GM21390 (cell line): ENCODE measurements at regions not wholly inside any gene's neighbourhood (a gene's known extent, or its start where the extent isn't known, plus 50 kb on each side); places are given as distances from the start of the nearest gene placed in this dataset.

Experiments
- ATAC-seq: cut with Tn5 transposase; IDR thresholded peaks from one replicate; pipeline ENCODE4 v1.9.1; 2021; ENCODE audit not compliant: unreplicated experiment

DNA sequence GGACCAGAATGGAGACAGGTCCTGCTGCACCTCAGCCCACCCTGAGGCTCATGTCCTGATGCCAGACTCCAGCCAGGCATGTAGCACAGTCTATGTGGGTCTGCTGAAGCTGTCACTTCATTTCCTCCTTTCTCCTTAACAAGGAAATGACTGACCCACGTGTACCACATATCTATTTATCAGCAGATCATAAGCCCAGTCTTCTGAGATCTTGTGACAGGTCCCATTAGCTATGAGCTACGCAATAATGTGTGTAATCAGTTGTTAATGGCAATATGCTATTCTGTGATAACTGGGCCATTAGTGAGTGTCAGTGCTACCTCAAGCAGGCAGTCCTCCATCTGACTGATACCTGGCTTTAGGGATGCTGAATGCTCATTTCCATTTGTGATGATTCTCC, 615.3 kb downstream of the BCL11A start:
- no peak for ATAC-seq

DNA sequence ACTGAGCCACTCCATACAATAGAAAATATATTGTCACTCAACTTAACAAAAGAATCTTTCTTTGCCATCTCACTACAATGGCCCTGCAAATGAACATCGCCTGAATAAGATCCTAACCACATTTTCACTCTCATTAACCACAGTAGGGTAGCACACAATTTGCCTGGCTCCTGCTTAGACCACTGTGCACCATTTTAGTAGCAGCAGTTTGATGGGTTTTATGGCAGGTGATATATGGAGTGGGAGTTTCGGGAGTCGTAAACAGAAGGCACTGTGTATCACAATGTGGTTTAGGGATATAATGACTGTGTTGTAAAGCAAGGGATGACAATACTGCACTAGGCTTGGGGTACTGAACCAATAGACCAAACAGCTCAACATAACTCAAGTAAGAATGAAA, 617.4 kb downstream of the BCL11A start:
- no peak for ATAC-seq

DNA sequence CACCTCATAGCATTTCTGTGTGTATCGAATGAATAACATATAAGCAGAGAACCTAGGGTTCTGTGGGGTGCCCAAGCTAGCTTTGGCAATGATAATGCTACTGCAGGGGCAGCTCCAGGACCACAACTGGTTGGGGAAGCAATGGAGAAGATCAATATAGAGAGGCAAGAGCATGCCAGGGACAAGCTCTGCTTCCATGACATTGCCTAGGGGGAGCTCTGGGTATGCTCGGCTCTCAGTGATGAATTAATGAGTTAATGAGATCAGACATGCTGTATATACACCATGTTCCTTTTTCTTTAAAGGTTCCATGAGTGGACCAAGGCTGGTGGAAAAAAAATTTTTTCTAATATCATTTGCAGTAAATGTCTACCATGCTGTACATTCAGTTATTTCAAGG, 618.4 kb downstream of the BCL11A start:
- no peak for ATAC-seq

DNA sequence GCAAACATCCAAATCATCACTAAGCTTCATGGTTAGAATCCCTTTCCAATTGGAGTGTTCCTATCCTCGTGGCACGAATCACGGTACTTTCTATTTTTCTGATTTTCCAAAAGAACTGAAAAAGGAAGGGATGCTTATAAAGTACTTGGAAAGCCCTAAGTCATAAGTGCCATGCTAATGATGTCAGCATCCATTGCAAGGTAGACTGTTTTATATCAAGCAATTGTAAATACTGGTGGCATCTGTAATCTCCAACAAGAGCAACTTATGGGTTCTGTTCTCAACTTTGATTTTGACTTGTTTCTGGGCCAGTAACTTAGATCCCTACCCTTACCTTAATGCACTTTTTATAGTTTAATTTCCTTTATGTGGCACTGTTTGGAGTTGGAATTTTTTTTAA, 619.5 kb downstream of the BCL11A start:
- no peak for ATAC-seq

DNA sequence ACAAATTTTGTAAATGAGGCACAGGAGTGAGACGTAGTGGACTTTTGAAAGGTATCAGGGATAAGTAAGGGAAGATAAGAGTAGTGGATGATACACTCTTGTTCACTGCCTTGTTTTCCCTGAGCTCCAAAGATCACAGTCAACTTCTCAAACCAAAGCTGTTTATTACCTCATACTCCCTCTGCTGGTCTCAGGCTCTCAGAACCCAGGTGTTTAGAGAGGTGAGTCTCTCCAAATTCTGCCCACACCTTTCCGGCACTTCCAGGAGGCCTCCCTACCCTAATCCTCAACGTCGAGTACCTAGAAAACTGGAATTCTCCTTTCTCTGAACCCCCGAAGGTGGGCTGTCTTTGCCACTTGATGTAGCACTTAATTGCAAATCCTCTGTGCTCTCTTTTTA, 621.1 kb downstream of the BCL11A start:
- ATAC-seq = no peak

DNA sequence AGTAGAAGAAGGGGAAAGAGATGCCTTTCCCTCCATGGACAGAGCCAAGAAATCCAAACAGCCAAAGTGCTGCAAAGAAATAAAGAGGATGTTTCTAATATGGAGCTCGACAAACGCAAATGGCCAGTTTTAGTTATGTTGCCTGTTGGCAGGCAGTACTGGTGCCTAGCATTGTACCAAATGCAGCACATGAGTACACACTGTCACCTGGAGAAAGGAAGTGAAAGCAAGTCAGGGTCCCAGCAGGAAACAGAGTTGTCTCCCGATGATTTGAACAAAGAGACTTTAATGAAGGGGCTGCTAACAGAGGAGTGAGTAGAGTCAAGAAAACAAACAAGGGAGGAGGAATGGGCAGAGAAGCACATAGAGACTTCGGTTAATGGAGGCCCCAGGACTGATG, 623.0 kb downstream of the BCL11A start:
- no peak for ATAC-seq

DNA sequence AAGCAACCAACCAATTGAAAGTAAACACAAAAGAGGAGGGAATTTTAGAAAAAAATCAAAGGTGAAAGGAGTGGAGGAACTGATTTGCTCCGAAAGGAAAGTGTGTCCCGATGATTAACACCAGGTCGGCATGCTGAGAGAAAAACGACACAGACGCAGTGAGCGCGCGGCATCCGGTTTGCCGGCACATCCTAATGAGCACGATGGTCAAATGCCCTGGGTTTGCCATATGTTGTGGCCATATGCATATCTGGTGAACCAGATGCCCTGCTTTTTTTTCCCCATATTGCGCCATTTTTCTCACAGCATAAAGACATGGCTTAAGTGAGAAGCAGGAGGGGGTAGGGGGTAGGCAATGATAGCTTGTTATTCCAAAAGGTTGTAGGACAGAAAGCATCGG, 626.7 kb downstream of the BCL11A start:
- ATAC-seq = no peak

DNA sequence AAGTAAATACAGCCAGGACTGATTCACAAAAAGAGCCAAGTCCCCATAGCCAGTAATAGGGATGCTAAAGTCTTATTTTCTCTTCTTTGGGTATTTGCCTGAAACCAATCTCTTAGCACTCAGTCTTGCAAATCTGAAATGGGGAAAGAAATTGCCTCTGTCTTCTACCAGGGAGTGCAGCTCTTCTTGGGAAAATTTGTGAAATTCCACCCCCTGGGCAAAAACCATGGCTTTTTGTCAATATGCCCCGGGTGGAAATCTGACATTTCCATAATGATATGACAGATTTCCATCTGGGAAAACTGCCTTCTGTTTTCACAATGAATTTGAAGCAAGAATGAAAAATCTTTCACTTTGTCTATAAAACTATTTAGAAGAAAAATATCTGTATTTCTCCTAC, 628.1 kb downstream of the BCL11A start:
- no peak for ATAC-seq

DNA sequence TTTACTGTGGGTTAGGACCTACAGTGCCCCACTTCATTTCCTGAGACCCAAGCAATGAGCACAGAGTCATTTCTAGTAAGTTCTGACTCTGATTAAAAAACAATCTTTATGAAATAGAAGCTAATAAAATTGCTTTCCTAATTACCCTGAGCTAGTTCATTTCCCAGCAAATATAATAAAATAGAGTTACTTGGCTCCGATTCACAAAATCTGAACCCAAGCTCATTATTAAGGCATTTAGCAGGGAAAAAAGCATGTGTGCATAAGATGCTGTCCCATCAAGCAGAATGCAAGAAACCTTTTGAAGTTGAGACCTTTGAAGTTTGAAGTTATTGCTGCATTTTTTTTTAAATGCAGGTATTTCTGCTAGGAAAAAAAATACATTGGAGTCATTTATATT, 629.1 kb downstream of the BCL11A start:
- ATAC-seq = no peak

DNA sequence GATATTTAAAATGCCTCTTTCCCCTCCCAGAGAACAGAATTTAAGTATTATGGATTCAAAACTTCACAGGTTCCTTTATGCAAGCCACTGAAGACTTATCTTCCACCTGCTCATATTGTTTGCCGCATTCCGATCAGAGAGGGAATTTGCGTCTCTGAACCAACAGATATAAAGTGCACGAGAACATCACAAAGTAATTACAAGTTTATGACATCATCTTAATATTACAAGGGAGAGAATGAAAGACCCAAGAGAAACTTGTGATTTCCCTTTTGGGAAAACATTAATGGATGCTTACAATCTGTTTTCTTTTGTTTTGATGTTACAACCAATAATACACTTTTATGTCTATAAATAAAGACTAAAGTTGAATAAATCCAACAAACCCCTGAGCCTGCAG, 631.0 kb downstream of the BCL11A start:
- ATAC-seq = no peak

DNA sequence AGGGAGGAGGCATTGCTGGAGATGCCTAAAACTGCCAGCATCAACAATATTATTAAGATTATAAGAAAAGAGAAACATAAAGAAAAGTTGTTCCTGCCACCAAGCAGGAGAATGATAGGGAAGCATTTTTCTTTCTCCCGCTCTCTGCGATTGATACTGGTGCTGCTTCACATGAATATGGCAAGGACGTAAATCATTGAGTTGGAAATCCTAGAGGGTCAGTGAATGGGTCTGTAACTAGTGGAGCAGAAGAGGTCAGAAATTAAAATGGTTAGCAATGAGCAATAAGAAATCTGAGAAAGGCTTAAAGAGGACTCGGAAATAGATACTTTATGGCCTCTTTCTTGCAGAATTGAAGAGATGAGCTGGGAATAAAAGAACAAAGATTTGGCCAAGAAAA, 631.7 kb downstream of the BCL11A start:
- ATAC-seq = no peak

DNA sequence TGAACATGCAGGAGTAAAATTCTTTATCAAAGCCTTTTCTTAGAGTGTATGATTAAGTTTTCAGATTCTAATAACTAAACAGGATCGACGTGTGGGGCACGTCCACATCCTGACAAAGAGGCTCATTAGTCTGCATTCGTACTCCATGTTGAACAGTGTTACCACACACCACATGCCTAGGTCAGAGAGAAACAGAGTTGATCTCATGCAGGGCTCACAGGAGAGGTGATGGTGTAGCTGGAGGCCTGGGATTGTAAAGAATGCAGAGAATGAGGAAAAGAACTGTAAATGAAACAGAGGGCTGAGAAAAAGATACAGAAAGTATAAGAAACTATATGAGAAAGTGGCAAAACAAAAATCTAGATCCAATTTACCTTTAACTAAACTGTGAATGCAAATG, 632.5 kb downstream of the BCL11A start:
- ATAC-seq = no peak

DNA sequence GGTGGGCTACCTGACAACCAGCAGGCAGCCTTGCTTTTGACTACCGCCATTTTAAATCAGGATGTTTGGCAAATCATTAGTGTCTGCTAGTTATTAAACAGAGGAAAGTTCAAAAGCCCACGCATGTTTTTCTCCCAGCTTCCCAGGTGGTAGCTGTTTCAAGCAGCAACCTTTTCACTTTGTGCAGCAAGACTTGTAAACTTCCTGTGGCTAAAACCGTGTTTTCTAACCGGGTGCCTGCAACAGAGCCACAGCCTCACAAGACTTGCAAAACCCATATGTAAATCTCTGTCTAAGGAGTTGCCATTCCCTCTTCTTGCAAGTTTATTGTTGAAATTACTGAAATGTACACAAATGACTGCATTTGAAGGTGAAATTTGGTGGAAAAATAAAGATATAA, 633.1 kb downstream of the BCL11A start:
- ATAC-seq = no peak

DNA sequence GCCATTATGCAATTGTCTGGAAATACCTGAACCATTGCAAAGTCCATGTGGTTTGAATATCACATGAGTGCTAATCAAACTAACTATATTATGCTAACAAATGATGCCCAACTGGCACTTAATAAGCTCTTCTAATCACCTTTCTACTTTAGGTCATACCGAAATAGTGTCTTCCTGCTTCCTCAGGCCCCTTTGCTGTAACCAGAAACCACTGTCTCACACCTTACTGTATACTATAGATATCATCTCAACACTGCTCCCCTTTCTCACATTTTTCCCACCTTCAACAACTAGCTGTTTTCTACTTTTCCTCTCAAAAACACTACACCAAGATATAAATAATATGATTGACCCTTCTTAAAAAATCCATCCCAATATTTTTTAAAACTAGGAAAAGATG, 633.9 kb downstream of the BCL11A start:
- no peak for ATAC-seq

DNA sequence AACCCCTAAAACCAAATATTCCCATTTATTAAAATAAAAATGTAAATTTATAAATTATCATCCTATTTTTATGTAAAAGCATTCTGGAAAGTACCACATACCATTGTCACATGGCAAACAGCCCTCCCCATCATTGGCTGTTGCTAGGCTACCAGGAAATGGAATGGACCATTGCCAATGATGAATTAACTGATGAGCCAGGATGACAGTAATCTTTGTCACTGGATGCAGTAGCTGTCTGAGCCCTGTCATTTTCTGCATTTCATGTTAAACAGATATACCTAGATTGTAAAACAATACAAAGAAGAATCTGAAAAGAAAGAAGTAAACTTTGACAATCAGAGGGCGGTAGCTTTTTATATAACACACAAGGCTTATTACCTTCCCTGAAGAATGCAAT, 641.4 kb downstream of the BCL11A start:
- no peak for ATAC-seq

DNA sequence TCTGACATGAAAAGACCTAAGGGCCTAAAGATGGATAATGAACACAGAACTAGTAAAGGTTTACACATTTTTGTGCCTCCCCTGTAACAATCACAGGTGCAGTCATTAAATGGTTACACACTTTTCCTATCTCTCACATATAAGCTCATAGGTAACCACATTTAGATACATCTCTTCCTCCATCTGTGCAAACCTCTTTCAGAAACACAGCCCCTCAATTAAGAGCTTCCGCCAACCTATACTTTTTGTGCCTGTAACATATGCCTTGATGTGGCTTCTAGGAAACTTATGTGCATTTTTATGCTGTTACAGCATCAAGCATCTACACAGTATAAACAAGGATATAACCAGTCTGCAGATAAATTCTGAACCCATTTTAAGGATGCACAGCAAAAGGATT, 643.3 kb downstream of the BCL11A start:
- no peak for ATAC-seq

DNA sequence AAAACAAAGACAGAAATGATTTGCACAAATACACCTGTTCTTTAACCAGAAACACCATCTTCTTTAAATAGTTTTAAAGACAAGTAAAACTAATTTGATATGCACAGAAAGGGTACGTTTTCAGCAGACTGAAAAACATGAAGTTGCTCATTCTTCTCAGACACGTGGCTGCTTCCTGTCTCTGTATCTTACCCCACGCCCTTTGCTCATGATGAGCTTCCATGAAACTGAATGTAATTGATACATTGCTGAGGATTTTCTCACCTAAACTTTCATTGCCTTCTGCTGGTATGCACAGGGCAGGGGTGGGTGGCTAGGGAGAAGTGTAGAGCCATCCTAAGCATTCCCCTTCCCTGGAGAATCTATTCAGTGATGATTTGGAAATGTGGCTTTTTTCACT, 644.3 kb downstream of the BCL11A start:
- no peak for ATAC-seq

DNA sequence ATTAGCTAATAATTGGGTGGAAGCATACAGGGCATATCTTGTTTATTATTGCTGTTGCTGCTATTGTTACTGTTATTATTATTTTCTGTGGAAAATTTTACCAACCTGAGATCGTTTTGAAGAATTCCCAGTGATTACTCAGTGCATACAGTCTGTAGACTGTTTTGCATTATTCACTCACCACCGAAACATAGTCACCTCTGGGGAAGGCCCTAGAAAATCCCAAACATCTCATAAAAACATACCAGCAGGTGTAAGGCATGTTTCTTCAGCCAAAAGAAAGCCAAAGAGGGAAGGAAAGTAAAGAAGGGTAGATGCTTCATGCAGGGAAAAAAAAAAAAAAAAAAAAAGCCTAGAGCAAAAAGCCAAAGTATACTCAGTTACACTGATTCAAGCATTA, 647.7 kb downstream of the BCL11A start:
- no peak for ATAC-seq

DNA sequence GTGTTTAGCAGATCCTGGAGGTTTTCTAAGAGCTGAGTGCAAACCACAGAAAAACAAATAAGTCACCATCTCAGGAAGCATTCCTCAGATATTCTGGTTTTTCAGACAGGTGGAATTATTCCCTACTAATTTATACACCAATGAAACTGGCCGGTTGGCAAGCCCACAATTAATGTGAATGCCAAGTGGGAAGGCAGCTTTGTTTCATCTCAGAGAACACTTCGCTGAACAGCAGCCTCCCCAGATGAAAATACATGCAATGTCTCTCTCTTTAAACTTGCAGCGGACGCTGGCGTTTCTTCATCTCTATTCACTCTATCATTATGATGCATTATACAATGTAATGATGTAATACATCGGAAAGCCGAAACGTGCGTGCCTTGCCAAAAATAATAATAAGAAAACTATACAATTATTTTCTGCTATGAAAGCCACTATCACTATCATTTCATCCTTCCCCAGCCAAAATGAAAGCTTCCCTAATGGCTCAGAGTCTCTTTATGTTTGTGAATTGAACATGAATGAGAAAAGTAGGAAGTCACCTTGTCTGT, 649.4 kb downstream of the BCL11A start:
- ATAC-seq = no peak

DNA sequence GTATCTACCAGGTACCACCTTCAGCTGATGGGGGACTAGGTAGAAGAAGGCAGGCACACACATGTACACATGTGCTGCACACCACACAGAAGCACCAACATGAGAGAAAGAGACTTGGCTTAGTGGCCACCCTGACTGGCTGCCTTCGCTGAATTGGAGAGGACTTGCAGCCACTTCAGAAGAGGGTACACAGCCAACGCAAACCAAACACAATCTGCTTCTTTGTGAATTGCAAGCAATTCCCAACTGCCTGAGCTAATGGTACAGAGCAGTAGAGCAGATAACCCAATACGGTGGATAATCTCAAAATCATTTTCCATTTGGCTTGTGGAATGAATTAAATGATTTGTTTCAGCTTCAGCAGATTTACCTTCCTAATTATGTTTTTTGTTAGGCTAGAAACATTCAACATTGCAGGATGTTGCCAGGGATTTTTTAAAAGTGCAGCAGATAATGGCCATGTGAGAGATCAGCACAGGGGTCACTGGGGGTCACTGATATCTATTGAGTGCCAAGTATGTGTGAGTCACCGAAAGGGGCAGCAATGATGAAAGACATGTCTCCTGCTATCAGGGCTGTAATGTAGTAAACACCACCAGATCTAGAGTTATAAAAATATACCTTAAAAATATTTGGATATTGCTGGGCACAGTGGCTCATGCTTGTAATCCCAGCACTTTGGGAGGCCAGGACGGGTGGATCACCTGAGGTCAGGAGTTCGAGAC, 652.6 kb downstream of the BCL11A start:
- no peak for ATAC-seq

DNA sequence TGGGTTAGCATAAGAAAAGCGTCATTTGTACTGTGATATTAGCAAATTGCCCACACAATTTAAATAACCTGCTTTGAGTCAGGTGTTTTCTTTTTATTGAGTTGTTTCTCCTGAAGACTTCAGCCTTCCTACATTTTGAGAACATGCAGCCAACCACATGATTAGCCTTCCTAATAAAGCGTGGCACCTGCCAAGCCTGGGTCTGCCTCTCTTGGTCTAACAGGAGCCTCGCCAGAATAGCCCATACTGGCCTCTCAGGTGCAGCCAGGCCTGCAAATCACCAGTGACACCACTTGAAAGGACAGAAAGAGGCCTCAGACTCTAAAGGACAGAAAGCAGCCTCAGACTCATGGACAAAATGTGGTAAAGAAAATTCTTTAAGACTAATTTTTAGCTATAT, 653.8 kb downstream of the BCL11A start:
- no peak for ATAC-seq

DNA sequence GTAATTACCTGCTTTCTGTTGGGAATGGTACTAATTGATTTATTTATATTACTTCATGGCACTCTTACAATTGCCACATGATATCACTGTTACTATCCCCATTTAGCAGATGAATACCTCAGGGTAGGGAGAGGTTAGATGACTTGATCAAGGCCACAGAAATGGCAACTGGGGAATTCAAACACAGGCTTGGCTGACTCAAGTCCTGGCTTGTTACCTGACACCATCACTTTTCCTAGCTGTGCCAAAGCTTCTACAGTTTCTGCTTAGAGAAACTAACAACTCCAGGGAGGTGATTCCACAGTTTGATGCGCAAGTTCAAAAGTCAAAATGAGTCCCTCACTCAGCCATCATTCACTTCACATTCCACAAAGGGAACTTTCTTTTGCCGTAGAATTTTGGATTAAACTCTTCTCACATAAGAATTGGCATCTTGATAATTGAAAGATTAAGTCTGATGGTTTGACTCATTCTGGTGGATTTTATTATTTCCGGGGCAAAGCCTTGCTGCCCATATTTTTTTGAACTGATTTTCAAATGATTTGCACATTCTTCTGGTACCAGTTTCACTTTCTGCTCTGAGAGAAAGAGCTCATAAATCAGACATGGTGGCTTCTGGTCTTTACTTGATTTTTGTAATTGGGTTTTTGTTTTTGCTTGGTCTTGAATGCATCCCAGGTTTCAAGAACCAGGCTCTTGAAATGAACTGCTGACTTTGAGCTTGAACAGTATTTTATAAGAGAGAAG, 656.8 kb downstream of the BCL11A start:
- no peak for ATAC-seq

DNA sequence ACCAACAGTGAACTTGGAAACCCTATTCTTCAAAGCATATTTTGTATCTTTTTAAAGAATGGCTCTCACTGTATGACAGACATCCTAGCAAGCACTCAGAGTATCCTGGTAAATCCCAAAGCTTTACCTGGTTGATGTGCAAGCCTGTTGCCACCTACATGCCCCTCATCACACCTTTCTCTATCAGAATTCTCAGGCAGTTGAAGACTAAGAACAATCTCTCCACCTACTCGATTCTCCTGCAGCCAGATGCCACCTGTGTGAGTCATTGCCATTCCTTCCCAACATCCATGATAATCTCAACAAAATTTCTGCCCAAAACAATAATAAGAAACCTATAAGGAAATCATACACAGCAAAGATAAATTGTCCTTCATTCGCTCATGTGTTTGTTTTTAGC, 659.8 kb downstream of the BCL11A start:
- ATAC-seq = no peak
